Chondrocyte (in vitro differentiated cells): ENCODE measurements at regions not wholly inside any gene's neighbourhood (a gene's known extent, or its start where the extent isn't known, plus 50 kb on each side); places are given as distances from the start of the nearest gene placed in this dataset.

ENCODE experiments used
- DNase-seq: peaks from one replicate; pipeline ENCODE4 v3.0.0; 2021; ENCODE audit warnings: mixed read lengths, low spot score
- H3K27ac Mint-ChIP-seq: one replicate; pipeline ENCODE4 v1.8.0; 2021; ENCODE audit warnings: mild to moderate bottlenecking, moderate library complexity, mixed read lengths; ENCODE audit not compliant: unreplicated experiment
- H3K27me3 Mint-ChIP-seq: 2 replicates; pipeline ENCODE4 v1.8.0; 2021; ENCODE audit warnings: low read depth, mixed read lengths
- H3K36me3 Mint-ChIP-seq: 2 replicates; pipeline ENCODE4 v1.8.0; 2021; ENCODE audit warnings: low read depth, mixed read lengths
- H3K4me1 Mint-ChIP-seq: 2 replicates; pipeline ENCODE4 v1.8.0; 2021; ENCODE audit warnings: low read depth, mild to moderate bottlenecking, mixed read lengths
- H3K4me3 Mint-ChIP-seq: one replicate; pipeline ENCODE4 v1.8.0; 2021; ENCODE audit warnings: mild to moderate bottlenecking, moderate library complexity, mixed read lengths; ENCODE audit not compliant: unreplicated experiment
- H3K9me3 Mint-ChIP-seq: 2 replicates; pipeline ENCODE4 v1.8.0; 2021; ENCODE audit warnings: low read depth, mixed read lengths
- TF ChIP-seq, protein P1 (sequence below): fragments of 200-600 bp; sonication (generic); IDR thresholded peaks from 2 replicates; pipeline ENCODE4 v1.5.0; 2021; ENCODE audit warnings: antibody characterized with exemption, mild to moderate bottlenecking, moderate library complexity

GRCh38 chrX:110955706-110956105 is 140.3 kb upstream of the PAK3 start:
- H3K27ac Mint-ChIP-seq: no peak overlapping the region
- no peaks in the 10 kb centered on the region for H3K36me3 Mint-ChIP-seq
- H3K9me3 Mint-ChIP-seq: no peaks in the 10 kb centered on the region
- no peaks in the 10 kb centered on the region for H3K4me1 Mint-ChIP-seq
- peaks cover 2% of the 10 kb centered on the region for H3K27me3 Mint-ChIP-seq
- DNase-seq: no peak
- TF ChIP-seq, protein P1, sequence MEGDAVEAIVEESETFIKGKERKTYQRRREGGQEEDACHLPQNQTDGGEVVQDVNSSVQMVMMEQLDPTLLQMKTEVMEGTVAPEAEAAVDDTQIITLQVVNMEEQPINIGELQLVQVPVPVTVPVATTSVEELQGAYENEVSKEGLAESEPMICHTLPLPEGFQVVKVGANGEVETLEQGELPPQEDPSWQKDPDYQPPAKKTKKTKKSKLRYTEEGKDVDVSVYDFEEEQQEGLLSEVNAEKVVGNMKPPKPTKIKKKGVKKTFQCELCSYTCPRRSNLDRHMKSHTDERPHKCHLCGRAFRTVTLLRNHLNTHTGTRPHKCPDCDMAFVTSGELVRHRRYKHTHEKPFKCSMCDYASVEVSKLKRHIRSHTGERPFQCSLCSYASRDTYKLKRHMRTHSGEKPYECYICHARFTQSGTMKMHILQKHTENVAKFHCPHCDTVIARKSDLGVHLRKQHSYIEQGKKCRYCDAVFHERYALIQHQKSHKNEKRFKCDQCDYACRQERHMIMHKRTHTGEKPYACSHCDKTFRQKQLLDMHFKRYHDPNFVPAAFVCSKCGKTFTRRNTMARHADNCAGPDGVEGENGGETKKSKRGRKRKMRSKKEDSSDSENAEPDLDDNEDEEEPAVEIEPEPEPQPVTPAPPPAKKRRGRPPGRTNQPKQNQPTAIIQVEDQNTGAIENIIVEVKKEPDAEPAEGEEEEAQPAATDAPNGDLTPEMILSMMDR: no peak
- no peak overlapping the region for H3K4me3 Mint-ChIP-seq

DNA sequence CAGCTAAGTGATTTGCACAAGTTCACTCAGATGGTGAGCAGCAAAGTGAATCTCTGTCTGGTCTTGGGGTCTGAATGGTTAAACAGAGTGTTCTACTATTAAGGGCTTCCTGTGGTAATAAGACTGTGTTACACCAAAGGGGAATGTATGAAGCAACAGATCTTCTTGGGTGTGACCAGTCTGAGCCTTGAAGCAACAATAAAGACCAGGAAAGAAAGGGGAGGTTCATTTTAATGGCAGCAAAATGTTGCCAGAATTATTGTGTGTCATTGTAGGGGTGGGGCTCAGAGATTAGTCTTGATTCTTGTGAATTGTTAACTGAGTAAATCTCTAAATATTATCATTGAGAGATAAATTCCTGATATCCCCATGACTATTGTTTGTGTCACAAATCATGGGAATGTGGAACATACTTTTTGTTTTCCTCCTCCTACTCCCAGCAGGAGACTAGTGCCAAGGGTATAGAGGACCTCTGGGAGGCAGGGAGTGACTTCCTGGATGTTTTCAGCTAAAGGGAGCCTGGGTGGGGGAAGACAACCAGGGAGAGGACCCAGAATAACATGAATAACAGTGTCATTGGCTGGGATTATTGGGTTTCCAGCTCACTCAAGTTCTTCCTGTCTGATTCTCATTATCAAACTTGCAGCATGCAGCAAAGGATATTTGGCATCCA is 141.4 kb upstream of the PAK3 start:
- TF ChIP-seq, protein P1: no peak
- no peak for DNase-seq
- H3K27ac Mint-ChIP-seq: no peak overlapping the region
- no peaks in the 10 kb centered on the region for H3K36me3 Mint-ChIP-seq
- H3K4me3 Mint-ChIP-seq: no peak overlapping the region
- H3K27me3 Mint-ChIP-seq: peaks cover 2% of the 10 kb centered on the region
- no peaks in the 10 kb centered on the region for H3K4me1 Mint-ChIP-seq
- no peaks in the 10 kb centered on the region for H3K9me3 Mint-ChIP-seq

- TF ChIP-seq, protein P1: no peak
- H3K27me3 Mint-ChIP-seq: peaks cover 7% of the 10 kb centered on the region
- H3K4me1 Mint-ChIP-seq: no peaks in the 10 kb centered on the region
- no peak overlapping the region for H3K27ac Mint-ChIP-seq
- no peaks in the 10 kb centered on the region for H3K9me3 Mint-ChIP-seq
- no peak overlapping the region for H3K4me3 Mint-ChIP-seq
- DNase-seq: no peak
- no peaks in the 10 kb centered on the region for H3K36me3 Mint-ChIP-seq
Measured at GRCh38 chrX:110951472-110952269, 144.3 kb upstream of the PAK3 start.

DNA sequence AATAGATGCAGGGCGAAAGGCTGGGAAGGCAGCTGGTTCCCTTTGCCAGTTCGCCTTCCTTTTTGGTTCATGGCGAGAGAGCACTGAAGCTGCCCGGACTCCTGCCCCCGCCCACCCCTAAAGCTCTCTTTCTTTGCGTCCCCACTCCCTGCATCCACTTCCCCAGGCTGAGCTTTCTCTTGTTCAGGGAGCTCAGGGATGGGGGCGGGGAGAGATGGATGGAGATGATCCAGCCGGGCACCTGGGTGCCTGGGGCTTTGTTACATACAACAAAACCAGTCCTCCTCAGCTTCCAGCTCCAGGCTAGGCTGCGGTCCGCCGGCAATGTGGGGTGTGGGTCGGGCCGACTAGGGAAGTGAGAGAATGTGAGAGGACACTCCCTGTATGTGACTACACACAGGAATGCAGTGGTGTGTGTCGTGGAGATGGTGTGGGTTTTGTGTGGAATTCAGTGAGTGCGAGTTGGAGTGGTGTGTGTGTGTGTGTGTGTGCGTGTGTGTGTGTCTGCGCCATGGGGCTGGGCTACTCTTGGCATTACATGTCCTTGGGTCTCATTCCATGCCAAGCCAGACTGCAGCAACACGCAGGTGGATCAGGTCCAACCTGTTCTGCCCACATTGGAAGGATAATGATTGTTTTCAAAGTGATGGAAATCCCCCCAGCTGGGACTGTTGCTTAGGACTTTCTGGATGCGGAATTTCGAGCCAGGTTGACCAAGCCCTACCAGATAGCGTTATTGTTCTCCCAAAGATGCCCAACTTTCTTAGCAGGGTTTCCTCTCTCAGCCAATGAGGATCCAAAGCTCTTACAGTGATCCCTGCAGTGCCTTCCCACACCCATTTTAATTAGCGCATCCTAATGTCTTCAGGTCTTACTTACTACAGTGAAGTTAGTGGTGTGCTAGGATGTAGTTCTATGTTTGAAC is 149.4 kb upstream of the CHRDL1 start:
- Mint-ChIP-seq H3K27ac (no peak overlapping the region), H3K27me3 (peaks cover 38% of the 10 kb centered on the region), H3K4me3 (no peak overlapping the region), H3K9me3 (no peaks in the 10 kb centered on the region), H3K36me3 (no peaks in the 10 kb centered on the region), H3K4me1 (no peaks in the 10 kb centered on the region)
- DNase-seq: peak; percentile 79
- TF ChIP-seq, protein P1: no peak

DNA sequence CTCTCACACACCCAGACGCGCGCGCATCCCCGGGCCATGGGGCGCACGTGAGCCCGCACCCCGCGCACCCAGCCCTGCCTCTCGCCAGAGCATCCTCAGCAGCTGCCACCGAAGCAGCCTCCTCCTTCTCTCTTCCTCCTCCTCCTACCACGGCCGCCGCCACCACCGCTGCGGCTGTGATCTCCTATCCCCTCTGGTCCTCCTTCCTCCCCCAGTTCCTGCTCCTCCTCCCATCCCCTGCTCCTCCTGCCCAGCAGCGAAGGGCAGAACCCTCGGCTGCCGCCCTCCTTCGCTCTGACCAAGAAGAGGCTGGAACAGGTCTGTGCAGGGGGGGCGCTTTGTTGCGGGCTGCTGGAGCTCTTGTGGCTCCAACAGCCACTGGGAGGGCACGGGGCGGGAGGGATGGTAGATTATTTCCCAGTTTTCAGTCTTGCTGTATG is 148.7 kb upstream of the CHRDL1 start:
- Mint-ChIP-seq H3K4me1 (no peaks in the 10 kb centered on the region), H3K27ac (no peak overlapping the region), H3K9me3 (no peaks in the 10 kb centered on the region), H3K36me3 (no peaks in the 10 kb centered on the region), H3K4me3 (peak overlapping the region; percentile 19), H3K27me3 (peaks cover 38% of the 10 kb centered on the region)
- DNase-seq: peak; percentile 88
- TF ChIP-seq, protein P1: no peak
